Kidney epithelial cell (primary cell): ENCODE measurements at regions not wholly inside any gene's neighbourhood (a gene's known extent, or its start where the extent isn't known, plus 50 kb on each side); places are given as distances from the start of the nearest gene placed in this dataset.
"Not testable (repeated sequence)": the region's sequence is repeated elsewhere in the genome, so short reads cannot be mapped to it uniquely, and the experiment has no call there.

Source experiments
- DNase-seq: peaks from one replicate; pipeline ENCODE4 v3.0.0-alpha.2; 2010; ENCODE audit warnings: low read depth
- H3K27me3 ChIP-seq: 2 replicates; pipeline ENCODE4 v1.6.0; 2011; ENCODE audit warnings: low read length; ENCODE audit not compliant: control insufficient read depth, insufficient read depth
- H3K36me3 ChIP-seq: 2 replicates; pipeline ENCODE4 v1.5.1; 2011; ENCODE audit warnings: low read length; ENCODE audit not compliant: control insufficient read depth, insufficient read depth
- H3K4me3 ChIP-seq: 2 replicates; pipeline ENCODE4 v1.5.1; 2011; ENCODE audit warnings: low read depth, mild to moderate bottlenecking, control low read depth, low read length
- CTCF ChIP-seq: IDR thresholded peaks from 2 replicates; pipeline ENCODE4 v1.5.1; 2011; ENCODE audit warnings: mild to moderate bottlenecking, moderate library complexity, low read length, control low read depth, inconsistent platforms; ENCODE audit not compliant: insufficient read depth, poor library complexity, severe bottlenecking

DNA sequence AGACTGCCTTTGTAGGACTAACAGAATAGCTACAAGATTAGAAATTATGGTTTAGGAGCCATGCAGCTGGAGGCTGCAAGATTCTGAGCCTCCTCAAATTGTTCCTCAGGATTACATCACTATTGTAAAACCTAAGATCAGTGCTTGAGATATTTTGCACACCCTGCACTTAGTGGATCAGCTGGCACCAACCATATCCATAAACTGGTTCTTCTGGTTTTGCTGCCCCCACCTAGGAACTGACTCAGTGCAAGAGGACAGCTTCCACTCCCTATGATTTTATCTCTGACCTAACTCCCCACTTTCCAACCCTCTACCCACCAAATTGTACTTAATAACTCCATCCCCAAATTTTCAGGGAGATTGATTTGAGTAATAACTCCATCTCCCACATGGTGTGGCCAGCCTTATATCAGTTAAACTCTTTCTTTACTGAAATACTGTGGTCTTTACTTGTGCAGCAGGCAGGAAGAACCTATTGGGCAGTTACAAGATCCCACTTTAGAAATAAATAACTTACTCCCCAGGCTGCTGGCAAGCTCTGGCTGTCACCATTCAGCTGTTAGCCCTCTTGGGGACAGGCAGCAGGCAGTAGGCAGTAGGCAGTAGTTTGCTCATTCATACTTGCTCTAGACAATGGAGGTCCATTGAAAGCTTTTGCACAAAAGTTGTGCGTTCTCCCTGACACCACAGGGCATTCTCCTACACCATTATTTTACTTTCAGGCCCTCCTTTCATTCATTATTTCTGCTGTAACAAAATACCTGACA, 119.0 kb downstream of the SLC17A6 start:
- Histone ChIP-seq H3K36me3 (no peaks in the 10 kb centered on the region), H3K4me3 (no peak overlapping the region), H3K27me3 (no peaks in the 10 kb centered on the region)
- TF ChIP-seq CTCF: no peak
- DNase-seq: no peak

DNA sequence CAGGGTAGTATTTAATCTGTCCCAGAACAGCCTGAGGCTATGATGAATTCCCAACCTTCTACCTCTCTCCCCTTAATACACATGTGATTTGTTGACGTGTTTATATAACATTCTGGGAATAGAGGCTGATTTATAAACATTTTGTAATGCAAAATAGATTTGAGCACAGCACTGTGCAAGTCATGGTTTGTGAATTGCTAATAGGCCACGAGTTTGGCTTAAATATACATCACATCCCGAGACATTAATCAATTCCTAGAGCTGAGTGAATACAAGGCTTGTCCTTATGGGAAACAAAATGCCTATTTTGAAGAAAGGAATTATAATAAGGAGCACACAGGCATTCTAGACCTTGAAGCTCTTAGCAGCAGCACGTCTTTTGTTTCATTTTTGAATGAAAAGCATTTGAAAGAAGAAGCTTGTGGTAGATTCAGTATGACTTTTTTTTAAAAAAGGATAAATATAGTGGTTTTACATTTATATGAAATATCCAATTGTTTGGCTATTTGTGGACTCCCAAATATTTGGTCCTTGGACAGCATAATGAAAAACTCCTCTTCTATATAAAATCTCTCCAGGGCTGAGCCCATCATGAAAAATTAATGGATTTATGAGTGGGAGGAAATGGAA, 116.4 kb downstream of the SLC17A6 start:
- no peak overlapping the region for H3K4me3 ChIP-seq
- no peak for TF ChIP-seq CTCF
- H3K36me3 ChIP-seq: no peaks in the 10 kb centered on the region
- DNase-seq: no peak
- H3K27me3 ChIP-seq: no peaks in the 10 kb centered on the region

- no peak for TF ChIP-seq CTCF
- no peak overlapping the region for H3K4me3 ChIP-seq
- H3K27me3 ChIP-seq: no peaks in the 10 kb centered on the region
- DNase-seq: no peak
- H3K36me3 ChIP-seq: no peaks in the 10 kb centered on the region
These were observed 111.3 kb downstream of the SLC17A6 start for GRCh38 chr11:22449441-22449840.

DNA sequence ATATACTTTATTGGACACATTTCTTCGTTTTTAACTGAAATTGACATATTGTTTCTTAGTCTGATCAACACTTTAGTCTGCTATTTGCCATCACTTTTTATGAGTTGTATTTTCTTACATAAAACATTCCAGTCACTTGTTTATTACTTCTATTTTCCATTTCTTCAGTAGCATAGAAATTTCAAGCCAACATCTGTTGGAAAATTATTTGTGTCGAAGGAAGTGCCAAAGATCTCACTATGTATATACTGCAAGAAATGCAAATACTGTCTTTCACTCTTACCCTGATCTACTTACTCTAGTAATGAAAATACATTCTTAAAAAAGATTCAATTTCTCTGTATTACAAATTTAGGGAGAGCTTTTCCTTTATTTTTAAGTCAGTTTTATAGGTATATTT, 105.9 kb downstream of the SLC17A6 start:
- Histone ChIP-seq H3K4me3 (no peak overlapping the region), H3K36me3 (no peaks in the 10 kb centered on the region), H3K27me3 (no peaks in the 10 kb centered on the region)
- TF ChIP-seq CTCF: no peak
- DNase-seq: no peak

- no peak overlapping the region for H3K4me3 ChIP-seq
- no peak for TF ChIP-seq CTCF
- DNase-seq: no peak
These were observed 103.7 kb downstream of the SLC17A6 start for GRCh38 chr11:22441831-22442230.

DNA sequence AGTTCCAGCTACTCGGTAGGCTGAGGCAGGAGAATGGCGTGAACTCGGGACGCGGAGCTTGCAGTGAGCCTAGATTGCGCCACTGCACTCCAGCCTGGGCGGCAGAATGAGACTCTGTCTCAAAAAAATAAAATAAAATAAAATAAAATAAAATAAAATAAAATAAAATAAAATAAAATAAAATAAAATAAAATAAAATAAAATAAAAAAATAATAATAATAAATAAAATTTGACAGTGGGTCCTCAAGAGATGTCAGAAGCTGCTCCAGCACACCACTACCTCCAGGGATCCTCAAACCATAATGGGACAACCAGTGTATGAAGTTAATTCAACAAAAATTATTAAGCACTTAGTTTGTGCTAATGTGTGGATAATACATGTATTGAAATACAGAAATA, 97.4 kb downstream of the SLC17A6 start:
- DNase-seq, H3K36me3 ChIP-seq, H3K4me3 ChIP-seq, H3K27me3 ChIP-seq: not testable (repeated sequence)

More at GRCh38 chr11:22441831-22442230, 103.7 kb downstream of the SLC17A6 start:
- no peaks in the 10 kb centered on the region for H3K27me3 ChIP-seq
- H3K36me3 ChIP-seq: no peaks in the 10 kb centered on the region
